ENCODE measurements at regions not wholly inside any gene's neighbourhood (a gene's known extent, or its start where the extent isn't known, plus 50 kb on each side); places are given as distances from the start of the nearest gene placed in this dataset.

GRCh38 chr4:20615486-20616260, 84.6 kb upstream of the PACRGL start:
- Histone ChIP-seq H3K4me2 (ENCODE audit: low read depth, low read length, poor library complexity, severe bottlenecking) (no peak overlapping the region), H3F3A (ENCODE audit: insufficient read depth) (no peaks in the 10 kb centered on the region), H3K36me3 (ENCODE audit: low read length) (no peaks in the 10 kb centered on the region), H3K79me2 (ENCODE audit: insufficient read depth, low read length) (no peaks in the 10 kb centered on the region), H3K27me3 (ENCODE audit: low read length) (no peaks in the 10 kb centered on the region), H3K9ac (ENCODE audit: low read length) (no peak overlapping the region), H3K27ac (ENCODE audit: low read depth, low read length) (no peak overlapping the region), H3K9me2 (replicated peaks; ENCODE audit: insufficient read depth, low read length) (no peaks in the 10 kb centered on the region), H3K4me3 (ENCODE audit: insufficient read depth, low read length, poor library complexity, severe bottlenecking) (no peak overlapping the region), H4K20me1 (ENCODE audit: low read depth, low read length) (no peaks in the 10 kb centered on the region), H2AFZ (ENCODE audit: low read depth, low read length, severe bottlenecking) (no peak overlapping the region), H3K9me3 (ENCODE audit: insufficient read depth, low read length) (no peaks in the 10 kb centered on the region)
- TF ChIP-seq EZH2phosphoT487 (conservative IDR thresholded peaks at IDR 0.05; ENCODE audit: low read length) (no peak), CTCF (IDR thresholded peaks at IDR 0.05; ENCODE audit: insufficient read depth, low read length, poor library complexity, severe bottlenecking) (no peak)

GRCh38 chr4:20616313-20616712, 83.9 kb upstream of the PACRGL start:
- H3K27me3 ChIP-seq (ENCODE audit: low read length): no peaks in the 10 kb centered on the region
- no peak for TF ChIP-seq CTCF (IDR thresholded peaks at IDR 0.05; ENCODE audit: insufficient read depth, low read length, poor library complexity, severe bottlenecking)
- no peak for TF ChIP-seq EZH2phosphoT487 (conservative IDR thresholded peaks at IDR 0.05; ENCODE audit: low read length)
- H2AFZ ChIP-seq (ENCODE audit: low read depth, low read length, severe bottlenecking): no peak overlapping the region
- H4K20me1 ChIP-seq (ENCODE audit: low read depth, low read length): no peaks in the 10 kb centered on the region
- H3F3A ChIP-seq (ENCODE audit: insufficient read depth): no peaks in the 10 kb centered on the region
- H3K9me3 ChIP-seq (ENCODE audit: insufficient read depth, low read length): no peaks in the 10 kb centered on the region
- no peak overlapping the region for H3K4me3 ChIP-seq (ENCODE audit: insufficient read depth, low read length, poor library complexity, severe bottlenecking)
- no peaks in the 10 kb centered on the region for H3K36me3 ChIP-seq (ENCODE audit: low read length)
- no peak overlapping the region for H3K9ac ChIP-seq (ENCODE audit: low read length)
- no peaks in the 10 kb centered on the region for H3K79me2 ChIP-seq (ENCODE audit: insufficient read depth, low read length)
- H3K27ac ChIP-seq (ENCODE audit: low read depth, low read length): no peak overlapping the region
- H3K4me2 ChIP-seq (ENCODE audit: low read depth, low read length, poor library complexity, severe bottlenecking): no peak overlapping the region
- no peaks in the 10 kb centered on the region for H3K9me2 ChIP-seq (replicated peaks; ENCODE audit: insufficient read depth, low read length)

GRCh38 chr4:20616848-20617247, 83.4 kb upstream of the PACRGL start:
- no peaks in the 10 kb centered on the region for H3K9me3 ChIP-seq (ENCODE audit: insufficient read depth, low read length)
- no peak overlapping the region for H3K9ac ChIP-seq (ENCODE audit: low read length)
- no peak overlapping the region for H3K27ac ChIP-seq (ENCODE audit: low read depth, low read length)
- TF ChIP-seq EZH2phosphoT487 (conservative IDR thresholded peaks at IDR 0.05; ENCODE audit: low read length) (no peak), CTCF (IDR thresholded peaks at IDR 0.05; ENCODE audit: insufficient read depth, low read length, poor library complexity, severe bottlenecking) (no peak)
- H3K79me2 ChIP-seq (ENCODE audit: insufficient read depth, low read length): no peaks in the 10 kb centered on the region
- no peaks in the 10 kb centered on the region for H3K27me3 ChIP-seq (ENCODE audit: low read length)
- no peaks in the 10 kb centered on the region for H4K20me1 ChIP-seq (ENCODE audit: low read depth, low read length)
- H2AFZ ChIP-seq (ENCODE audit: low read depth, low read length, severe bottlenecking): no peak overlapping the region
- no peaks in the 10 kb centered on the region for H3K36me3 ChIP-seq (ENCODE audit: low read length)
- H3K9me2 ChIP-seq (replicated peaks; ENCODE audit: insufficient read depth, low read length): no peaks in the 10 kb centered on the region
- H3F3A ChIP-seq (ENCODE audit: insufficient read depth): no peaks in the 10 kb centered on the region
- H3K4me3 ChIP-seq (ENCODE audit: insufficient read depth, low read length, poor library complexity, severe bottlenecking): no peak overlapping the region
- H3K4me2 ChIP-seq (ENCODE audit: low read depth, low read length, poor library complexity, severe bottlenecking): no peak overlapping the region
